ENCODE measurements at regions not wholly inside any gene's neighbourhood (a gene's known extent, or its start where the extent isn't known, plus 50 kb on each side); places are given as distances from the start of the nearest gene placed in this dataset.
"Not testable (repeated sequence)": the region's sequence is repeated elsewhere in the genome, so short reads cannot be mapped to it uniquely, and the experiment has no call there.

DNA sequence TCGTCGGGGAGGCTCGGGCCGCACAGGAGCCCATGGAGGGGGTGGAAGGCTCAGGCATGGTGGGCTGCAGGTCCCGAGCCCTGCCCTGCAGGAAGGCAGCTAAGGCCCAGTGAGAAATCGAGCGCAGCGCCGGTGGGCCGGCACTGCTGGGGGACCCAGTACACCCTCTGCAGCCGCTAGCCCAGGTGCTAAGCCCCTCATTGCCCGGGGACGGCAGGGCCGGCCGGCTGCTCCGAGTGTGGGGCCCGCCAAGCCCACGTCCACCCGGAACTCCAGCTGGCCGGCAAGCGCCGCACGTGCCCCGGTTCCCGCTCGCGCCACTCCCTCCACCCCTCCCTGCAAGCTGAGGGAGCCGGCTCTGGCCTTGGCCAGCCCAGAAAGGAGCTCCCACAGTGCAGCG lies 395.6 kb upstream of the MGMT start:
- not testable (repeated sequence) for DNase-seq

DNA sequence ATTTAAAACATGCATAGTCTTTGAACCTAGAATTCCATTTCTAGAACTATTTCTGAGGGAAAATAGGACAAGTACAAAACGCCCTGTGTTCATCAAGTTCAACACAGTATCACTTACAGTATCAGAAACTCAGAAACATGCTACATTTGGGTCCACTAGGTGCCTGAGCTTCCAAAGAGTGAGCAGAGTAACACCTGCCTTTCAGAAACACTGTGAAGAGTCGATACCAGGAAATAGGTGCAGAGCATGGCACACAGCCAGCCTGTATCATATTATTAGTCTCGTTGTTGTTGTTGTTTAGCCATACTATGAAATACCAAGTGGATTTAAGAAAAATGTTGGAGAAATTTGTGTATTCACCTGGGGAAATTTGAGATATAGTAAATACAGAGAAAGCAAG lies 392.1 kb upstream of the MGMT start:
- DNase-seq, result no peak

DNA sequence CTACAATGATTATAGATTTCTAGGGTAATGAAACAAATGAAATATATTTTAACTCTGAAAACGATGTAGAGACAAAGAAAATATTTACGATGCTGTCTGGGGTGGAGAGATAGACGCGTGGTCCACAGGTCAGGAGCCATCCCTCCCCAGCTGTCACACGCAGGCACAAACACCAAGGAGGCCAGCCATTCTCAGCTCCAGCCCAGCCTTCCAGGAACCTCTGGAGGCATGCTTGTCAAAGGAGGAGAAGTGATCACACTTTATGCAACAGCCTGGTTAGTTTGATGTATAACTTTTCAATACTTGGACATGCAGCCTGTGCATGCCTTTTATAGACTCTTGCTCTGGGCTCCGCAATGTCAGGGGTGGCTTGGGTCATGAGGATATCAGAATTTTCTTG lies 391.5 kb upstream of the MGMT start:
- DNase-seq, result no peak

DNA sequence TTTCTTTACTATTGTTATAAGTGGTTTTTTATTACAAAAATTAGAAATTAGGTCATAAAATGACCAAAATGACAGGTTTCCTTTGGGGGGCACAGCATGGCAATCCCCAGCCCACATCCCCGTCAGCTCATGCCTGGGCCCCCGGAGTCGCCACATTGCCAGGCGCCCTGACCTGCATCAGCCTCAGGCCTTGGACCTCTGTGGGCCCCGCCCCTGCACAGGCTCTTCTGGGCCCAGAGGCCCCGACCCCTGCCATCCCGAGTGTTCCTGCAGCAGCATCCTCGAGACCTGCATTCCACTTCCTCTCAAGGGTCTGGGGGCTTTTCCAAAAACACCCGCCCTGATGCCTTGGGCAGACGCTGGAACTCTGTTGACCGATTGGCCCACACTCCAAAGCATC lies 391.1 kb upstream of the MGMT start:
- DNase-seq, result no peak

DNA sequence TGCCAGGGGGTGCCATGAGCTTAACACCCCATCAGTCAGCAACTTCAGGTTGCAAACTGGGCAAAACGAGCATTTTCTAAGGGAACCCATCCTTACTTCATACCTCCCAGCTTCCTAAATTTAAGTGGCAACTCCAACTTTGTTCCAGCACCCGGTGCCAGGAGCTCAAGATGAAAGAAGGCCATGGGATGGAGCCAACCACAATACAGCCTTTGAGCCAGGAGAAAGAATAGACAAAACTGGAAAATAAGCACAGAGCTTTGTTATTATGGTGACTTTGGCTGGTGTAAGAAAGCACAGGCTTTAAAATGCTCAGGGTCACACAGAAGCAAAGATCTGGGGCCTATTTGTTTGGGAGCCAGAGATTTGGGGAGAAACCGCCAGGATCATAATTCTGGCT lies 388.7 kb upstream of the MGMT start:
- no peak for DNase-seq

DNA sequence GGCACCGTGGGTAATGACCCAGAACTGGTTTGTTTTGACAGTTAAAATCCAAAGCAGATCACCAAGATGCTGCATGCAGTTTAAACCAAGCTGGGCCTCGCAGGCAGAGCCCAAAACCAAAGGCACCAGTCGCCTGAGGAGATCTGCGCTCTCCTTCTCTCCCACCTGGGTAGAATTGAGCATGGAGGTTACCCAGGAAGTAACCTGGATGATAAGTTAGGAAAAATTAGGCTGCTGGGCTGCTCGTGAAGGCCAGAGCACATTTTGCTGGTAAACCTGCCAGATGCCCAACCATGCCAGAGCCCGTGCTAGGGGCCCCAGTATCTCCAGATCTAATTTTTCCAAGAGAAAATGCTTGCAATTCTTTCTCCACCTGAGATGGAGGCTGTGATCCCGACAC lies 388.3 kb upstream of the MGMT start:
- DNase-seq, result no peak

DNA sequence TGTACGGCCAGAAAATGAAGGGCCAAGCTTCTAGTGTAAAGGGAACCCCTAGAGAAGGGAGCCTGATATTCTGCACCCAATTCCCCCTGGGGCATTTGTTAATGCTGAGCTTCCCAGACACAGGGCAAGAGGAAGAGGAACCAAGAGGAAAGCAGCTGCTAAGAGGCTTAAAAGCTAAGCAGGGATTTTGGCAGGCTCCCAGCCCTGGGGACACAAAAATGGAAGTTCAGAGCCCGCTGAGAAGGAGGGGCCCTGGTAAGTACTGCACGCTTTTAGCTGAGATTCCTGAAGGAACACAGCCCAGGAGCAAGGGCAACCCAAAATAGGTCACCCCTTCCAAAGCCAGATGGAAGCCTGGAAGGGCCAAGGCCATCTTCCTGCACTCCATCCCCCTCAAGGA lies 387.3 kb upstream of the MGMT start:
- DNase-seq, result no peak

DNA sequence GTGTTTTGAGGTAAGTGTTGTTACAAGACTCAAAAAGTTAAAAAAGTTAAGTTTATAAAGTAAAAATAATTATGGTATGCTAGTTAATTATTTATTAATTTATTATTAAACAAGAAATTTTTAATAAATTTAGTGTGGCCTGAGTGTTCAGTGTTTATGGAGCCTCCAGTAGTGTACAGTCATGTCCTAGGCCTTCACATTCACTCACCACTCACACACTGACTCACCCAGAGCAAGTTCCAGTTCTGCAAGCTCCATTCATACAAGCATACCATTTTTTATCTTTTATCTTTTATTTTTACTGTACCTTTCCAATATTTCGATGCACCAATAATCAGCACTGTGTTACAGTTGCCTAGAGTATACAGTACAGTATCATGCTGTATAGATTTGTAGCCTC lies 381.2 kb upstream of the MGMT start:
- DNase-seq, result no peak

DNA sequence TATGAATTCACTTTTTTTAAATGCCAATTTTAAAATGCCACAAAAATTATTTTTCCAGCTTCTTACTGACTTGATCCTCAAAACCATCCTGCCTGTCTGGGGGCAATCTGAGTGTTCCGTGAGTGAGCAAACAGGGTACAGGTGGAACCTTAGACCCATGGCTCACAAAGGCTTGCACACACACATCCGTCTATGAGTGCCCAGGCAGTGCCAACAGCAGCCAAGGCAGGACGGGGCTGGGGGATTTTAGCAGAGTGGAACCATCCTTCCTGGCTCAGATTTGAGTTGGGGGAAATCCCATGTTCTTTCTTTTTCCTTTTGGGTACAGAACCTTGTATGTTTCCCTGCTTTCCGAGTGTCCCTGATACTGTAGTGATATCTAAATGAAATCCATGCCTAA lies 377.7 kb upstream of the MGMT start:
- no peak for DNase-seq

DNA sequence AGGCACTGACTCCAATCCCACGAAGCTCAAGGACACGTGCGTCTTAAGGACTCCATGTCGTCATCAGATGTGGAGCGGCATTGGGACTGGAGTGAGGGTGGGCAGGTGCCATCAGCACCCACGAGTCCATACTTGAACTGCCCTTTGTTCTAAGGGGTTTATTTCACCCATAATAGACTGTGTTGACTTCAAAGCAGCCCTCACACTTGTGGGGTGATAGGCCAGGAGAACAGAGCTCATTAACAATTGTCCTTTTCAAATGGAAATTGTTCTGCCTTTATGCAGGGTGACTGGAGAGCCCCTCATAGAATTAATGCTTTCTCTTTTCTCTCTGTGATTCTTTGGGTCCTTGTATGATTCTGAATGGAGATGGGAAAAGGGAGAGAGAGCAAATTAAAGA lies 376.9 kb upstream of the MGMT start:
- no peak for DNase-seq

DNA sequence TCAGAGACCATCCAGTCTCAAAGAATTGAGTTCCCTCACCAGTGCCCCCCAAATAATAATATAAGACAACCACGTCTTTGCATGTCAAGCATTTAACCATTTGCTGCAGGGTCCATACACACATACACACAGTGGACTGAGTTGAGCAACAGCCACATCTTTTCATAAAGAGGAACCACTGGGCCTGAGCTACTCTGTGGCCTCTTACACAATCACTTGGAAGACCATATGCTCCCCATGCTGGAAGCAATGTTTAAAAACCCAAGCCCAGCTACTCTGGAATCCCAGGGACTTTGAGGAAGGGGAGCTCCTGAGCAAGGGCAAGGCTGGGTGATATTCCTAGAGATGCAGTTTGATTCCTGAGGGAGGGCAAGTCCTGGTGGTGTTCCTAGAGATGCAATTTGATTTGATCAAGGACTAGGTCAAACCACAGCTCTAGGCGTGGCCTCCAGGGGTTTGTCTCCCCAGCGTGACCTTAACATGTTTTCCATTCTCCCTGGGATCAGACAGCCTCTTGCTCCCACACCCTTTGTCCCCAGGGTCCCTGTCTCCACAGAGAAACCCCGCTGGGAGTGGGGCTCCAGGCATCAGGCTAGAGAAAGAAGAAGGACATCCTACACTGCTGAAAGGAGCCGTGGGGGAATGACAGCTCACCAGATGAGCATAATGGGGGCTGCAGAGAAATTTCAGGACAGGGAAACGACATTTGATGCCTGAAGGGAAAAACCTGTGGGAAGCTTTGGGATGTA lies 376.2 kb upstream of the MGMT start:
- no peak for DNase-seq

DNA sequence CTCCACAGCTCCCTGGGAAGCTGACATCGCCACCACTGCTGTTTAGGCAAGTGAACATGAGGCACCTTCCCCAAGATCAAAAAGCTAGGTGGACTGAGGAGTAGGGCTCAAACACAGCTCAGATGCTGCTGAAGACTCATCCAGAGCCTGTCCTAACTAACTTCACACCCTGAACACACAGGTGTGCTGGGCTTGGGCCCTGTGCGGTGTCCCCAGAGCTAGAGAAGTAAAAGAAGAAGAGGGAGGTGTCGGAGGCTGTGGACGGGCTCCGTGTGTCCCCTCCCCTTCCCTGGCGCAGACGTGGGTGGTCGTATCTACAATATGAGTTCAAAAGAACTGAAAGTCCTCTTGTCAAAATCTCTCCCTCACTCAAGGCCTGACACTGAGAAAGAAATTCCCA lies 373.4 kb upstream of the MGMT start:
- DNase-seq, result no peak

DNA sequence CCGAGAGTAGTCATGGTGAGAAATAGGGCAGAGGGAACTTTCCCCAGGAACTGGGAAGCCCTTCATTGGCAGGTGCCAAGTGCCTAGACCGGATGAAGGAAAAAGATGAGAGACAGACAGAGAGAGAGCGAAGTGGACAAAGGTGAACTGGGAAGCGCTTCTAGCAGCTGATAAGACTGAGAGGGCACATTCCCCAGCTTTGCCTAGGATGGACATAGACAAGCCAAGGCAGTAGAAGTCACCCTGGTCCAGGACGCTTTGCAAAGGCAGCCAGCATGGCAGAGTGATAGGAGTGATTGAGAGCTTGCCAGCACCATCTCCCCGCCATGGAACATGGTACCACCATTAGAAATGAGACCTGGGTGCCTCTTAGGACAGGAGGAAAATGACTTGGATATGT lies 372.8 kb upstream of the MGMT start:
- DNase-seq, result no peak

DNA sequence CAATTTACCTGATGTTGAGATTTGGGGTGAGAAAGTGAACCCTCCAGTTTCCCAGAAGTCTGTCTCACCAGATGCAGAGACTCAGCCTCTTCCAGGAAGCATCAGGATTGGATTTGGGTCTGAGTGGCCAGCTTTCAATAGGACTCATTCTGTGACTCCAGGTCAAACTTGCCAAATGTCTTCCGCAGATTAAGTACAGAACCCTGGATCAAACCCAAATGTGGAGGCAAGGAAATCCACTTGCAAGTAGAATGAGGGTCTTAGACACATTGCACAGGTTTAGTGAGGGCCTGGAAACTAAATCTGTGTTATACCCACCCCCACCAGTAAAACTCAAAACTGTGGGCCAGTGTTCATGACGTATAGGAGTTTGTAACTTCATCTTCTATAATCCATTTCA lies 372.2 kb upstream of the MGMT start:
- DNase-seq, result no peak

DNA sequence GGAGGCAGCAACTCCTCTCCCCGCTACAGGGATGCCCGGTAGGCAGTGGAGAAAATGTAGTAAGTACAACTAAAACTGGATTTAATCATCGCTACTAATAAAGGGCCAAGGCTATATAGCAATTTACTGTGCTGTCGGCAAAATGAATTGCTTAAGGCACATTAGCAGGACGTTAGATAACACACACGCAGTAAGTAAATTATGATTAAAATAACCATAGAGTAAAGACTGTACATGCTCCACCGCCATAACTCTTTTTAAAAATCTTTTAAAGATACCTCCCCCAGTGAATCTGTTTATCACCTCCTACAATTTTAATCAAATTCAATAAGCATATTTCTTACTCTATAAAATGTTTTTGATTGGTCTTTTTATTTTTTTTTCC lies 371.4 kb upstream of the MGMT start:
- DNase-seq, result no peak

DNA sequence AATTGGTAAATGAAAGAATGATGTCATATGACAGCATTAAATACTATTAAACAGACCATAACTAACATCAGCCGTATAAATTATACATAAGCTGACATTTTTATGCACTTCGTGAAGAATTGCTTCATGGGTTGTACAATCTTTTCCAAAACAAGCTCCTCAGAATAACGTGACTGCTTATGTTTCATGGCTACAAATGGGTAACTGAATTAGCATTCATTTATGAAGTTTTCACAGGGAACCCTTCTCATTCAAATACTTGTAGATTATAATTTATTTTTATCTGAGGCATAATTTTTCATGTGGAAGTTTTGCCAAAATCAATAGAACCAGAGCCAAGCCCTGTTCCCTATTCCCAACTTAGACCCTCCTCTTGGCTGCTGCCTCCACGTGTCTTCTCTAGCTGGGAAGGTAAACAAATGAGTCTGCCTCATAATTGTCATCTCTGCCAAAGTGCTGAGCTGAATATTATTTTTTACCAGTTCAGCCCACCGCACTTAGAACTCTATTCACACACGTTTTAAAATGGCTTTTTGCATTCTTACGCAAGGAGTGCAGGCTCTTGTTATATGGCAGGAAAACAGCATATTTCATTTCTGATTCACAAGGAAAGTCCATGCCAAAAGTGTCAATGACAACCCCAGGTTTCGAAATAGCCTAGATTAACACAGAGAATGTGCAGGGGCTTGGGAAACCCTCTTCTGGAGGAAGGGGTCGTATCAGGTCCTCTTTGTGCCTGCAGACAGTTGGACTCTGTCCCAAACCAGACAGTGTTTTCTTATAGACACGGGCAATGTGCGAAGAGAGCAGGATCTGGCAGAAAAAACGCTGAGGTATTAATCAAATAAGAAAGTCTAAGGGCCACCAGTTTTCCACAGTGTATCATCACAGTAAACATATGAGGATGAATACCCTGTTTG lies 370.7 kb upstream of the MGMT start:
- no peak for DNase-seq

DNA sequence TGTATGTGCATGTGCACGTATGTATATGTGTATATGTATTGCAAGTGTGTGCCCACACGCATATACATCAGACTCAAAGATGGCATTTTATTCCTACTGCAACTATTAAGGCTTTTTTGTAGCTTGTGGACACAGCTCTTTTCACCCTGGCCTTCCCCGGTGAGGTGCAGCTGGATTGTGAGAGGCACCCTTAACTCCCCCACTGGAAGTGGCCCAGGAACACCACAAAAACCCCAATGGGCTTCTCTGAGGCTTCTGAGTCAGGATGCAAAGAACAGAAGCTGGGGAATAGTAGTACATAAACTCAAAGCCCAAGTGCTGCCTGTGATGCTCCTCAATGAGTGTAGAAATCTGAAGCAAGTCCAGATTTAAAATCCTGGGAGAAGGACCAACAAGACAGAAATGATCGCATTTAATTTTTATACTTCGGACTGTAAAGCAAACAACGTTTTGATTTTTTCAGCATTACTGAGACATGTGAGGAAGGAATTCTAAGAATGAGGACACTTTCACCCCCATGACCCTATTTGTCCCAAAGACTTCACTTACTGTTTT lies 369.2 kb upstream of the MGMT start:
- DNase-seq, result no peak

DNA sequence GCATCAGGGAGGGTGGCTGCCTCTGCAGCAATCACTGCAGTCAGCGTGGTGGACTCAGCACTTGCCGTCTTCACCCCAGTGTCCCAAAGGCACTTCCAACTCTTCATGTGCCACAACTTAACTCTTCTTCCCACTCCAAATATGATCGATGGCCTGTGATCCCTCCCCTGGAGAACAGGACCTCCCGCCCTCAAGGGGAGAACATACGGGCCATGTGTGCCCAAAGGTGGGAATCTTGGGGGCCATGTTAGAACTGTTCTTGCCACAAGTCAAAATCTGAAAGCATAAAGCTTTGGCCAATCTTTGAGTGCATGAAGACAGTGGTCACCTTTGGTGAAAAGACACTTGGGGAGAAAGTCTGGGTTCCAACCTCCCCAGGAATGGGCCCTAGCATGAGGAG lies 368.5 kb upstream of the MGMT start:
- DNase-seq, result no peak

DNA sequence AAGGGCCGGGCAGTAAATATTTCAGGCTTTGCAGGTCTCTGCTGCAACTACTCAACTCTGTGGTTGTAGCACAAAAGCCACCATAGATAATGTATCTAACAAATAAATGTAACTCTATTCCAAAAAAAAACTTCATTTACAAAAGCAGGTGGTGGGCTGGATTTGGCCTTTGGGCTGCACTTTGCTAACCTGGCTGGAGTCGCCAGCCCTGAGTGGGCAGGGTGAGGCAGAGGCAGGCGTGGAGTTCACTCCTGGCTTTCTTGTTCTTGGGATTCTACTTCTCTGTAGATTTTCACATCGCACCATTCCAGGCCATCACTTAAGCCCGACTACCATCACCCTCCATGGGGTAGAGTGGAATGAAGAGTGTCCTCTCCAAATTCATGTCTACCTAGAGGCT lies 367.6 kb upstream of the MGMT start:
- no peak for DNase-seq

DNA sequence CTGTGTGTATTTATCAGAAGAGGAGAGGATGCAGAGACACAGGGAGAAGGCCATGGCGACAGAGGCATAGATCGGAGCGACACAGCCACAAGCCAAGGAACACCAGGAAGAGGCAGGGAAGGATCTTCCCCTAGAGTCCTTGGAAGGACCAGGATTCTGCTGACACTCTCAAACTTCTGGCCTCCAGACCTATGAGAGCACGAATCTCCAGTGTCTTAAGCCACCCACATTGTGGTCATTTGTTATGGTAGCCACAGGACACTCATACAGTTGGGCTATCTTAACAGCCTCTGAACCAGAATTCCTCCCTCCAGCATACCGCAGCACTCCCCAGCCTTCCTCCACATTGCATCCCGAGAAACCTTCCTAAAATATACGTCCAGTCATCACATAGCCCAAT lies 367.0 kb upstream of the MGMT start:
- no peak for DNase-seq

DNA sequence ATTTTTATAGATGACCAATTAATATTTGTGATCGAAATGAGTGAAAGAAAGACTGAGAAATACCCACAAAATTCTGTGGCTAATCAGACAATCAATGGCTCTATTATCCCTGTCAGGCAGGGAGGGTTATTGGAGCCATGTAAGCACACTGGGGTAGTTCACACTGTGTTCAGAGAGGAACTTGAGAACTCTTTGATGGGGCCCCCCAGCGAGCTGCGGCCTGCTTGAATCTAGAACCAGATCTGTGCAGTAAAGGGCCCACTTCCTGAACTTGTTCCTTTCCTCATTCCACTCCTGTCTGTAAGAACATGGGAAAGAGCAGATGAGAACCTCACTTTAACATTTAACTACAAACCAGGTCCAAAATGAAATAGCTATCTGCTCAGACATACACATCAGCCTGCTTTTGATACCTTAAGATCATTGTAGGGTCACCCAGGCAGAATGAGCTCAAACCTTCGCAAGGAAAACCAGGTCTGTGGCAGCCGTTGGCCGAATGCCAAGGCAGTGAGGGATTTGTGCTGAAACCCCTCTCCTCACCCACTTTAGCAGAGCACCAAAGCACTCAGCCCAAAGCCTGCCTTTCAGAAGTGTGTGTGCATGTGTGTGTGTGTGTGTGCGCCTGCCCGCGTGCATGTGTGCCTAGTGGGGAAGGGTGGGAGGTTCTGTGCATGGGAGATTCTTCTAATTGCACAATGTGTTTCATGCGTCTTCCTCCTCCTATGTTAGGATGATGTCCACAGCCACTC lies 365.6 kb upstream of the MGMT start:
- no peak for DNase-seq

DNA sequence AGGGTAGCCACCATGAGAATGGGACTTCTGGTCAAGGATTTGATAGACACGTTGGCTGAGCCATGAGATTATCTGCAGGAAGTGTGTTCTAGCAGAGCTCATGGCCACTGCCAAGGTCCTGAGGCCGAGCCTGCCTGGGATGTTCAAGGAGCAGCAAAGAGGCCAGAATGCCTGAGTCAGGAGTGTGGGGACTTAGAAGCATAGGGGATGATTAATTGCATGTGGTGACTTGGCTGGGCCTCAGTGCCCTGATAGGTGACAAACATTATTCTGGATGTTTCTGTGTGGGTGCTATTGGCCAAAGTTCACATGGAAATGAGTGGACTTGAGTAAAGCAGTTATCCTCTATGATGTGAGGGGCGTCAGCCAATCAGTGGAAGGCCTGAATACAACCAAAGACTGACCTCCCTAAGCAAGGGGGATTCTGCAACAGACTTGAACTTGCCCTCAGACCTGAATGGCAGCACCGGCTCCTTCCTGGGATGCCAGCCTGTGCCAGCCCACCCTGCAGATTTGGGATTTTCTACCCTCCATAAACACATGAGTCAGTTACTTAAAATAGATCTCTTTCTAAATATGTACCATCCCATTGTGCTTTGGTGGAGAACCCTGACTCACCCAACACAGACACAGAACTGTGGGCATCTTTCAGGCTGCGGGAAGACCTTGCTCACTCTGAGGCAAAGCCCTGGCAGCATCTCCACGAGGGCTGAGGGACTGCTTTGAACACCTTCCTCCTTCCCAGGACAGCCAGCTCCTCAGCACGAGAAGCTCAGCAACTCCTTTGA lies 363.9 kb upstream of the MGMT start:
- no peak for DNase-seq
